ENCODE measurements at regions not wholly inside any gene's neighbourhood (a gene's known extent, or its start where the extent isn't known, plus 50 kb on each side); places are given as distances from the start of the nearest gene placed in this dataset.

DNA sequence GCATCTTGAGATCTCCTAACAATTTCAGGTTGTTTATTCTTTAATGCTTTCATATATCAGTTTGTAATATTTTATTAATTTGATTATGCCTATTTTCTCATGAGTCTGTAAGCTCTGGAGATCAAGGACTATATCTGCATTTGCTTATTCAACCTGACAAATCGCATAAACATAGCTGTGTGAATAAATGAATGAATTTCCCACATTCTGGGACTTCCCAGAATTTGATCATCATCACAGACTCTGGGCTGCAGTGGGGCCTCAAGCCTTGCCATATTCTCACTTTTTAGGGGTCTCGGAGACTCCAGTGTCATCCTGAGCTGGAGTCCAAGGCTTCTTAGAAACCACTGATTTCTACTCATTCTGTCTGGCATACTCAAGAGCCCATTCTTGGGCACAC lies 180.5 kb downstream of the DAD1 start:
- H3K36me3 ChIP-seq (replicated peaks in 1 of 2; ENCODE audit: control insufficient read depth in 1 of 2, insufficient read depth in 2 of 2, low read length in 2 of 2), result no peaks in the 10 kb centered on the region
- no peak overlapping the region for H3K27ac ChIP-seq (ENCODE audit: extremely low read length, insufficient read depth, low read length)
- no TSS peak for BruUV-seq (replicated peaks)
- no peaks in the 10 kb centered on the region for H3K4me1 ChIP-seq (ENCODE audit: insufficient read depth, low read length)
- FAIRE-seq (no peak), ATAC-seq (no peak), DNase-seq (ENCODE audit: low spot score) (no peak)
- no peak overlapping the region for H2AFZ ChIP-seq (ENCODE audit: low read length)
- H3K4me3 ChIP-seq (replicated peaks in 1 of 3; ENCODE audit: insufficient read depth in 1 of 3, low read depth in 2 of 3, low read length in 3 of 3), result no peak overlapping the region
- intact Hi-C loops (cut with micrococcal nuclease; ENCODE audit: unreplicated experiment), result no loop called here
- no peak overlapping the region for H3K9ac ChIP-seq (ENCODE audit: insufficient read depth, low read depth, low read length)
- no peaks in the 10 kb centered on the region for H3K27me3 ChIP-seq (ENCODE audit: control insufficient read depth in 1 of 2, insufficient read depth in 2 of 2, low read length in 2 of 2)
- WGBS (ENCODE audit: low lambda C conversion rate), result 15% methylated on average over 2 of the region's 2 CpGs
- no peak overlapping the region for H3K4me2 ChIP-seq (ENCODE audit: low read depth, low read length)
- H3K79me2 ChIP-seq (ENCODE audit: insufficient read depth, low read length), result no peaks in the 10 kb centered on the region
- POLR2A ChIA-PET, result no interaction called here
- no peaks in the 10 kb centered on the region for H3K9me3 ChIP-seq (ENCODE audit: low read length)
- CTCF ChIA-PET (ENCODE audit: low intra/inter-chr PET ratio, low total read pairs), result no interaction called here
- H4K20me1 ChIP-seq (ENCODE audit: insufficient read depth, low read length), result no peaks in the 10 kb centered on the region
- in situ Hi-C loops (cut with HindIII; ENCODE audit: extremely low pct_ligation_motif_present, low pct_unique_long_range_greater_than_20kb), result no loop called here
- no peak for TF ChIP-seq SMARCC2 (IDR thresholded peaks at IDR 0.05)
- TF ChIP-seq, protein P1, sequence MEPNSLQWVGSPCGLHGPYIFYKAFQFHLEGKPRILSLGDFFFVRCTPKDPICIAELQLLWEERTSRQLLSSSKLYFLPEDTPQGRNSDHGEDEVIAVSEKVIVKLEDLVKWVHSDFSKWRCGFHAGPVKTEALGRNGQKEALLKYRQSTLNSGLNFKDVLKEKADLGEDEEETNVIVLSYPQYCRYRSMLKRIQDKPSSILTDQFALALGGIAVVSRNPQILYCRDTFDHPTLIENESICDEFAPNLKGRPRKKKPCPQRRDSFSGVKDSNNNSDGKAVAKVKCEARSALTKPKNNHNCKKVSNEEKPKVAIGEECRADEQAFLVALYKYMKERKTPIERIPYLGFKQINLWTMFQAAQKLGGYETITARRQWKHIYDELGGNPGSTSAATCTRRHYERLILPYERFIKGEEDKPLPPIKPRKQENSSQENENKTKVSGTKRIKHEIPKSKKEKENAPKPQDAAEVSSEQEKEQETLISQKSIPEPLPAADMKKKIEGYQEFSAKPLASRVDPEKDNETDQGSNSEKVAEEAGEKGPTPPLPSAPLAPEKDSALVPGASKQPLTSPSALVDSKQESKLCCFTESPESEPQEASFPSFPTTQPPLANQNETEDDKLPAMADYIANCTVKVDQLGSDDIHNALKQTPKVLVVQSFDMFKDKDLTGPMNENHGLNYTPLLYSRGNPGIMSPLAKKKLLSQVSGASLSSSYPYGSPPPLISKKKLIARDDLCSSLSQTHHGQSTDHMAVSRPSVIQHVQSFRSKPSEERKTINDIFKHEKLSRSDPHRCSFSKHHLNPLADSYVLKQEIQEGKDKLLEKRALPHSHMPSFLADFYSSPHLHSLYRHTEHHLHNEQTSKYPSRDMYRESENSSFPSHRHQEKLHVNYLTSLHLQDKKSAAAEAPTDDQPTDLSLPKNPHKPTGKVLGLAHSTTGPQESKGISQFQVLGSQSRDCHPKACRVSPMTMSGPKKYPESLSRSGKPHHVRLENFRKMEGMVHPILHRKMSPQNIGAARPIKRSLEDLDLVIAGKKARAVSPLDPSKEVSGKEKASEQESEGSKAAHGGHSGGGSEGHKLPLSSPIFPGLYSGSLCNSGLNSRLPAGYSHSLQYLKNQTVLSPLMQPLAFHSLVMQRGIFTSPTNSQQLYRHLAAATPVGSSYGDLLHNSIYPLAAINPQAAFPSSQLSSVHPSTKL (CRISPR knock-in tag; IDR thresholded peaks at IDR 0.05), result no peak
- no peak for TF ChIP-seq ZSCAN12 (CRISPR knock-in tag; IDR thresholded peaks at IDR 0.05)
- no peak for TF ChIP-seq ZBTB8A (CRISPR knock-in tag; IDR thresholded peaks at IDR 0.05; ENCODE audit: borderline replicate concordance, low read depth)
- TF ChIP-seq, protein P2, sequence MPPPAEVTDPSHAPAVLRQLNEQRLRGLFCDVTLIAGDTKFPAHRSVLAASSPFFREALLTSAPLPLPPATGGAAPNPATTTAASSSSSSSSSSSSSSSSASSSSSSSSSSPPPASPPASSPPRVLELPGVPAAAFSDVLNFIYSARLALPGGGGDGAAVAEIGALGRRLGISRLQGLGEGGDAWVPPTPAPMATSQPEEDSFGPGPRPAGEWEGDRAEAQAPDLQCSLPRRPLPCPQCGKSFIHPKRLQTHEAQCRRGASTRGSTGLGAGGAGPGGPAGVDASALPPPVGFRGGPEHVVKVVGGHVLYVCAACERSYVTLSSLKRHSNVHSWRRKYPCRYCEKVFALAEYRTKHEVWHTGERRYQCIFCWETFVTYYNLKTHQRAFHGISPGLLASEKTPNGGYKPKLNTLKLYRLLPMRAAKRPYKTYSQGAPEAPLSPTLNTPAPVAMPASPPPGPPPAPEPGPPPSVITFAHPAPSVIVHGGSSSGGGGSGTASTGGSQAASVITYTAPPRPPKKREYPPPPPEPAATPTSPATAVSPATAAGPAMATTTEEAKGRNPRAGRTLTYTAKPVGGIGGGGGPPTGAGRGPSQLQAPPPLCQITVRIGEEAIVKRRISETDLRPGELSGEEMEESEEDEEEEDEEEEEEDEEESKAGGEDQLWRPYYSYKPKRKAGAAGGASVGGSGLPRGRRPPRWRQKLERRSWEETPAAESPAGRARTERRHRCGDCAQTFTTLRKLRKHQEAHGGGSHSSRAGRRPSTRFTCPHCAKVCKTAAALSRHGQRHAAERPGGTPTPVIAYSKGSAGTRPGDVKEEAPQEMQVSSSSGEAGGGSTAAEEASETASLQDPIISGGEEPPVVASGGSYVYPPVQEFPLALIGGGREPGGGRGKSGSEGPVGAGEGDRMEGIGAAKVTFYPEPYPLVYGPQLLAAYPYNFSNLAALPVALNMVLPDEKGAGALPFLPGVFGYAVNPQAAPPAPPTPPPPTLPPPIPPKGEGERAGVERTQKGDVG (CRISPR knock-in tag; IDR thresholded peaks at IDR 0.05; ENCODE audit: borderline replicate concordance), result no peak
- no peak for TF ChIP-seq ZNF552 (CRISPR knock-in tag; IDR thresholded peaks at IDR 0.05; ENCODE audit: borderline replicate concordance)
- TF ChIP-seq, protein P3, sequence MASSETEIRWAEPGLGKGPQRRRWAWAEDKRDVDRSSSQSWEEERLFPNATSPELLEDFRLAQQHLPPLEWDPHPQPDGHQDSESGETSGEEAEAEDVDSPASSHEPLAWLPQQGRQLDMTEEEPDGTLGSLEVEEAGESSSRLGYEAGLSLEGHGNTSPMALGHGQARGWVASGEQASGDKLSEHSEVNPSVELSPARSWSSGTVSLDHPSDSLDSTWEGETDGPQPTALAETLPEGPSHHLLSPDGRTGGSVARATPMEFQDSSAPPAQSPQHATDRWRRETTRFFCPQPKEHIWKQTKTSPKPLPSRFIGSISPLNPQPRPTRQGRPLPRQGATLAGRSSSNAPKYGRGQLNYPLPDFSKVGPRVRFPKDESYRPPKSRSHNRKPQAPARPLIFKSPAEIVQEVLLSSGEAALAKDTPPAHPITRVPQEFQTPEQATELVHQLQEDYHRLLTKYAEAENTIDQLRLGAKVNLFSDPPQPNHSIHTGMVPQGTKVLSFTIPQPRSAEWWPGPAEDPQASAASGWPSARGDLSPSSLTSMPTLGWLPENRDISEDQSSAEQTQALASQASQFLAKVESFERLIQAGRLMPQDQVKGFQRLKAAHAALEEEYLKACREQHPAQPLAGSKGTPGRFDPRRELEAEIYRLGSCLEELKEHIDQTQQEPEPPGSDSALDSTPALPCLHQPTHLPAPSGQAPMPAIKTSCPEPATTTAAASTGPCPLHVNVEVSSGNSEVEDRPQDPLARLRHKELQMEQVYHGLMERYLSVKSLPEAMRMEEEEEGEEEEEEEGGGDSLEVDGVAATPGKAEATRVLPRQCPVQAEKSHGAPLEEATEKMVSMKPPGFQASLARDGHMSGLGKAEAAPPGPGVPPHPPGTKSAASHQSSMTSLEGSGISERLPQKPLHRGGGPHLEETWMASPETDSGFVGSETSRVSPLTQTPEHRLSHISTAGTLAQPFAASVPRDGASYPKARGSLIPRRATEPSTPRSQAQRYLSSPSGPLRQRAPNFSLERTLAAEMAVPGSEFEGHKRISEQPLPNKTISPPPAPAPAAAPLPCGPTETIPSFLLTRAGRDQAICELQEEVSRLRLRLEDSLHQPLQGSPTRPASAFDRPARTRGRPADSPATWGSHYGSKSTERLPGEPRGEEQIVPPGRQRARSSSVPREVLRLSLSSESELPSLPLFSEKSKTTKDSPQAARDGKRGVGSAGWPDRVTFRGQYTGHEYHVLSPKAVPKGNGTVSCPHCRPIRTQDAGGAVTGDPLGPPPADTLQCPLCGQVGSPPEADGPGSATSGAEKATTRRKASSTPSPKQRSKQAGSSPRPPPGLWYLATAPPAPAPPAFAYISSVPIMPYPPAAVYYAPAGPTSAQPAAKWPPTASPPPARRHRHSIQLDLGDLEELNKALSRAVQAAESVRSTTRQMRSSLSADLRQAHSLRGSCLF (CRISPR knock-in tag; IDR thresholded peaks at IDR 0.05; ENCODE audit: borderline replicate concordance), result no peak
- no peak for TF ChIP-seq ZNF24 (IDR thresholded peaks at IDR 0.05)

All from HepG2 (cell line).